ENCODE measurements at regions not wholly inside any gene's neighbourhood (a gene's known extent, or its start where the extent isn't known, plus 50 kb on each side); places are given as distances from the start of the nearest gene placed in this dataset.

DNA sequence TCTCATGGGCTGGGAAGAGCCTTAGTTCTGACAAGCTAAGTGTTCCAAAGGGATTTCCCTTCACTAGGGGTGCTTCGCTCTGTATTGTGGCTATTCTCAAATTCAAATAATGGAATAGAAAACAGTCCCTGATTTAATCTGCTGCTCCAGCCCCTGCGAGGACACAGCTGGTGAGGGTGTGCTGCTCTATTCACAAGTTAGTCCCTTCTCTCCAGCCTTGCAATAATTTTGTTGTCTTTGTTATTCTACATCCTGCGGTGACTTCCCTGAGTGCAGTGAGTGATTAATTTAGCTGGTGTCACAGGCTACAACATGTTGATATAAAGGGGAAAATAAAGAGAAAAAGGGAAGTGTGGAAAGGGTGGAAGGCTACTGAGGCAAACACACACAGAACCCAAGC, 180.5 kb upstream of the VEPH1 start:
- Histone ChIP-seq H4K20me1 (ENCODE audit: insufficient read depth) (no peaks in the 10 kb centered on the region), H3K9me2 (ENCODE audit: insufficient read depth) (no peaks in the 10 kb centered on the region), H3K9me3 (ENCODE audit: low read depth) (no peaks in the 10 kb centered on the region), H3K79me2 (ENCODE audit: insufficient read depth) (no peaks in the 10 kb centered on the region), H3F3A (ENCODE audit: insufficient read depth) (no peaks in the 10 kb centered on the region), H3K36me3 (ENCODE audit: low read depth) (no peaks in the 10 kb centered on the region), H2AFZ (no peak overlapping the region), H3K4me3 (no peak overlapping the region), H3K4me1 (ENCODE audit: insufficient read depth) (no peaks in the 10 kb centered on the region), H3K9ac (no peak overlapping the region), H3K27me3 (replicated peaks; ENCODE audit: insufficient read depth) (no peaks in the 10 kb centered on the region), H3K27ac (no peak overlapping the region), H3K4me2 (ENCODE audit: unreplicated experiment) (no peak overlapping the region)
- no peak for DNase-seq
- in situ Hi-C loops (cut with MboI): no loop called here
- no peak for TF ChIP-seq EZH2 (IDR thresholded peaks at IDR 0.05; ENCODE audit: insufficient read depth, poor library complexity, severe bottlenecking)
- TF ChIP-seq EZH2phosphoT487 (IDR thresholded peaks at IDR 0.05; ENCODE audit: insufficient read depth, low read depth): no peak
- 44 to 45% methylated on average over 3 of the region's 3 CpGs for WGBS, 2 experiments (ENCODE audit: low coverage in 1 of 2, low lambda C conversion rate in 2 of 2, missing lambda C conversion rate in 2 of 2)

DNA sequence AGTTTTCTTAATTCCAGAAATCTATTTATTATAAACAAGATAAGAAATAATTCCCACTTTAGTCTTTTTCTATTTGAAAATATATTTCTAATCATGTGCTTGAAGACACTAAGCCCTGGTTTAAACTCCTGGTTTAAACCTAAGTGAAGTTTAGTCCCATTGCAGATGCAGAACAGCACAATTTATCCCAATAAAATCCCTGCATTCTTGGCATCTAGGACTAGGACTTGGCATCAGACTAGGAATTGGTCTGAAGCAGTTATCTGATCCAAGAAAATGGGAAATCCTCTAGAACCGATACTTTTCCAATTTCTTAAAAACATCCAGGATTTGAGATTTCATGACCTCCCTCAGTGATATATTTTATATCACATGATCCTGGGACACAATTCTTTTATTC, 168.8 kb upstream of the VEPH1 start:
- 17 to 24% methylated on average over 1 of the region's 1 CpG for WGBS, 2 experiments (ENCODE audit: low coverage in 1 of 2, low lambda C conversion rate in 2 of 2, missing lambda C conversion rate in 2 of 2)
- Histone ChIP-seq H3K9me3 (ENCODE audit: low read depth) (no peaks in the 10 kb centered on the region), H3K4me3 (no peak overlapping the region), H3K79me2 (ENCODE audit: insufficient read depth) (no peaks in the 10 kb centered on the region), H4K20me1 (ENCODE audit: insufficient read depth) (no peaks in the 10 kb centered on the region), H3K27me3 (replicated peaks; ENCODE audit: insufficient read depth) (no peaks in the 10 kb centered on the region), H3K9ac (no peak overlapping the region), H3F3A (ENCODE audit: insufficient read depth) (no peaks in the 10 kb centered on the region), H2AFZ (no peak overlapping the region), H3K27ac (no peak overlapping the region), H3K36me3 (ENCODE audit: low read depth) (no peaks in the 10 kb centered on the region), H3K9me2 (ENCODE audit: insufficient read depth) (no peaks in the 10 kb centered on the region), H3K4me2 (ENCODE audit: unreplicated experiment) (no peak overlapping the region), H3K4me1 (ENCODE audit: insufficient read depth) (peaks cover 4% of the 10 kb centered on the region; the same call in 1 of the 2 replicates)
- TF ChIP-seq EZH2phosphoT487 (IDR thresholded peaks at IDR 0.05; ENCODE audit: insufficient read depth, low read depth) (no peak), EZH2 (IDR thresholded peaks at IDR 0.05; ENCODE audit: insufficient read depth, poor library complexity, severe bottlenecking) (no peak)
- DNase-seq: no peak
- in situ Hi-C loops (cut with MboI): no loop called here

DNA sequence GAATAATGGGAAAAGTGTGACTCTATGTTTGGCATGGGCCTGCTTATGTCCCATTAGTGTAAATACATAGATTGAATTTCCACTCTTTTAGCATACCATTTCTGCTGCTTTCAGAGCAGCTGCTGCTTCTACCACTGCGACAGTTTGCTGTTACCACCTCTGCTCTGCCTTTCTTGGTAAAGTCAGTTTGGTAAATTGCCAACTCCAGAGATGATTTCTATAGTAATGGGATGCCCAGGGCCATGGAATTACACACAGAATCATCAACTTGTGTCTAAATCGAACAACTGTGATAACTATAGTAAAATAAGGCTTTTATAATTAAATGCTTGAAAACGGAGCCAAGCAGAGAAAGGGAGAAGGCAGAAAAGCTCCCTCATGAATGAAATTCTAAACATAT, 168.4 kb upstream of the VEPH1 start:
- no peaks in the 10 kb centered on the region for H3K9me2 ChIP-seq (ENCODE audit: insufficient read depth)
- H3K36me3 ChIP-seq (ENCODE audit: low read depth): no peaks in the 10 kb centered on the region
- WGBS, 2 experiments (ENCODE audit: low coverage in 1 of 2, low lambda C conversion rate in 2 of 2, missing lambda C conversion rate in 2 of 2): 56 to 63% methylated on average over 3 of the region's 3 CpGs
- peaks cover 4% of the 10 kb centered on the region; the same call in 1 of the 2 replicates for H3K4me1 ChIP-seq (ENCODE audit: insufficient read depth)
- DNase-seq: no peak
- no peak overlapping the region for H2AFZ ChIP-seq
- H3K27ac ChIP-seq: no peak overlapping the region
- TF ChIP-seq EZH2phosphoT487 (IDR thresholded peaks at IDR 0.05; ENCODE audit: insufficient read depth, low read depth) (no peak), EZH2 (IDR thresholded peaks at IDR 0.05; ENCODE audit: insufficient read depth, poor library complexity, severe bottlenecking) (no peak)
- no peak overlapping the region for H3K4me3 ChIP-seq
- no peaks in the 10 kb centered on the region for H3K27me3 ChIP-seq (replicated peaks; ENCODE audit: insufficient read depth)
- no peaks in the 10 kb centered on the region for H3K79me2 ChIP-seq (ENCODE audit: insufficient read depth)
- no peaks in the 10 kb centered on the region for H3K9me3 ChIP-seq (ENCODE audit: low read depth)
- H4K20me1 ChIP-seq (ENCODE audit: insufficient read depth): no peaks in the 10 kb centered on the region
- no peak overlapping the region for H3K4me2 ChIP-seq (ENCODE audit: unreplicated experiment)
- H3K9ac ChIP-seq: no peak overlapping the region
- no peaks in the 10 kb centered on the region for H3F3A ChIP-seq (ENCODE audit: insufficient read depth)
- in situ Hi-C loops (cut with MboI): no loop called here

DNA sequence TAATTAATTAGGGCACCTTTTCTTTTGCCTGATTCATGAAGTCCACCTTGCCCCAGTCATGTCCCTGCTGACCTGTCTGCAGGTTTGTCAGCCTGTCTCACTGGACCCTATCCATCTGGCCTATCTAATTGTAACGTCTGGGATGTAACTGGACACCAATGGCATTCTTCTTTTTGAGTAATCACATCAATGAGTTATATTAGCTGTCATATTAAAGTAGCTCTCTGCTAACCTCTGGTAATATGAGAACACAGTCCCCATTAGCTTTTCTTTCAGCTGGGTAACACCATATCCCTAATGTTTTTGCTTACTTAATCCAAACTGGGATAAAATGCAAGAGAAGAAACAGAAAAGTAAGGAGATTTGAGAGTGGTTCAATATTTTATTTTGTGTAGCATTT, 166.2 kb upstream of the VEPH1 start:
- no peaks in the 10 kb centered on the region for H3K36me3 ChIP-seq (ENCODE audit: low read depth)

GRCh38 chr3:157667493-157667892, 164.3 kb upstream of the VEPH1 start:
- Histone ChIP-seq H3F3A (ENCODE audit: insufficient read depth) (no peaks in the 10 kb centered on the region), H3K4me2 (ENCODE audit: unreplicated experiment) (no peak overlapping the region), H2AFZ (no peak overlapping the region), H3K79me2 (ENCODE audit: insufficient read depth) (no peaks in the 10 kb centered on the region), H3K9ac (no peak overlapping the region), H3K36me3 (ENCODE audit: low read depth) (no peaks in the 10 kb centered on the region), H3K27ac (no peak overlapping the region), H3K27me3 (replicated peaks; ENCODE audit: insufficient read depth) (no peaks in the 10 kb centered on the region), H3K4me3 (no peak overlapping the region), H3K9me2 (ENCODE audit: insufficient read depth) (no peaks in the 10 kb centered on the region), H4K20me1 (ENCODE audit: insufficient read depth) (no peaks in the 10 kb centered on the region), H3K4me1 (ENCODE audit: insufficient read depth) (peaks cover 4% of the 10 kb centered on the region; the same call in 1 of the 2 replicates), H3K9me3 (ENCODE audit: low read depth) (no peaks in the 10 kb centered on the region)
- WGBS, 2 experiments (ENCODE audit: low coverage in 1 of 2, low lambda C conversion rate in 2 of 2, missing lambda C conversion rate in 2 of 2): 85 to 96% methylated on average over 2 of the region's 2 CpGs
- in situ Hi-C loops (cut with MboI): no loop called here
- DNase-seq: no peak
- TF ChIP-seq EZH2phosphoT487 (IDR thresholded peaks at IDR 0.05; ENCODE audit: insufficient read depth, low read depth) (no peak), EZH2 (IDR thresholded peaks at IDR 0.05; ENCODE audit: insufficient read depth, poor library complexity, severe bottlenecking) (no peak)

More for the DNA sequence above, 166.2 kb upstream of the VEPH1 start:
- Histone ChIP-seq H3K9me2 (ENCODE audit: insufficient read depth) (no peaks in the 10 kb centered on the region), H3K27me3 (replicated peaks; ENCODE audit: insufficient read depth) (no peaks in the 10 kb centered on the region), H3K27ac (no peak overlapping the region), H3F3A (ENCODE audit: insufficient read depth) (no peaks in the 10 kb centered on the region), H3K79me2 (ENCODE audit: insufficient read depth) (no peaks in the 10 kb centered on the region), H2AFZ (no peak overlapping the region), H3K9me3 (ENCODE audit: low read depth) (no peaks in the 10 kb centered on the region), H3K4me2 (ENCODE audit: unreplicated experiment) (no peak overlapping the region), H4K20me1 (ENCODE audit: insufficient read depth) (no peaks in the 10 kb centered on the region), H3K9ac (no peak overlapping the region), H3K4me3 (no peak overlapping the region), H3K4me1 (ENCODE audit: insufficient read depth) (peaks cover 4% of the 10 kb centered on the region; the same call in 1 of the 2 replicates)
- WGBS, 2 experiments (ENCODE audit: low coverage in 1 of 2, low lambda C conversion rate in 2 of 2, missing lambda C conversion rate in 2 of 2): 0 to 4% methylated on average over 1 of the region's 1 CpG
- DNase-seq: no peak
- in situ Hi-C loops (cut with MboI): no loop called here
- TF ChIP-seq EZH2 (IDR thresholded peaks at IDR 0.05; ENCODE audit: insufficient read depth, poor library complexity, severe bottlenecking) (no peak), EZH2phosphoT487 (IDR thresholded peaks at IDR 0.05; ENCODE audit: insufficient read depth, low read depth) (no peak)
